GM19372 (cell line): ENCODE measurements at regions not wholly inside any gene's neighbourhood (a gene's known extent, or its start where the extent isn't known, plus 50 kb on each side); places are given as distances from the start of the nearest gene placed in this dataset.

Source experiments
- ATAC-seq: cut with Tn5 transposase; IDR thresholded peaks from one replicate; pipeline ENCODE4 v1.9.1; 2021; ENCODE audit warnings: mild to moderate bottlenecking, low read depth, moderate library complexity; ENCODE audit not compliant: unreplicated experiment

GRCh38 chr7:114021135-114021534, 102.3 kb upstream of the PPP1R3A start:
- ATAC-seq: no peak

DNA sequence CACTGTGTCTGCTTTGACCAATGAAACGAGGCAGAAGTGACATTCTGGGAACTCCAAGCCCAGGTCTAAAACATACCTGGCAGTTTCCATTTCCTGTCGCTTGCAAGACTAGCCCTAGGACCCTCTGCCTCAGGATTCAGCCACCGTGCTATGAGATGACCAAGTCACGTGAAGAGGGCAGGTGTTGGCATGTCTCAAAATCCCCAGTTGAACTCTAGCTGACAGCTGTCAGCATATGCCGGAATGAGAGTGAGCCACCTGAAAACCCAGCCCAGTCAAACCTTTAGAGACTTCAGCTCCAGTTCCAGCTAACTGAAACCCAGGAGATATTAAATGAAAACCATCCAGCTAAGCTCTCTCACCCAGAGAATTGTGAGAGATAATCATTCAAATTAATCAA, 89.9 kb upstream of the PPP1R3A start:
- no peak for ATAC-seq

DNA sequence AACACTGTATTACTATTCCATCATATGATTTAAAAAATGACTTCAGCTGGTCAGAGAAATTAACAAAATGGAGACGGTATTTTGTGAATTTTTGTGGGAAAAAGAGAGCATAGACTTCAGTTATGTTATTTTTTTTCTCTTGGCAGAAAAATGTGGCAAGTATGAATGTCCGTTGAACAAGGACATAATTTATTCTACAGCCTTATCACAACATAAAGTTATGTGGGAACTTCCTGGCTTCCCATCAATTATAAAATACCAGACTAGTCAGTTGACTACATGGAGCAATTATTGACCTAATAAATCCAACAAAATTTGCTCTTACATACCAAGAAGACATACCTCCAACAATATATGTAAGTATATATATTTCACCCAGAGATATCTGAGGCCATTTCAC, 88.6 kb upstream of the PPP1R3A start:
- no peak for ATAC-seq

DNA sequence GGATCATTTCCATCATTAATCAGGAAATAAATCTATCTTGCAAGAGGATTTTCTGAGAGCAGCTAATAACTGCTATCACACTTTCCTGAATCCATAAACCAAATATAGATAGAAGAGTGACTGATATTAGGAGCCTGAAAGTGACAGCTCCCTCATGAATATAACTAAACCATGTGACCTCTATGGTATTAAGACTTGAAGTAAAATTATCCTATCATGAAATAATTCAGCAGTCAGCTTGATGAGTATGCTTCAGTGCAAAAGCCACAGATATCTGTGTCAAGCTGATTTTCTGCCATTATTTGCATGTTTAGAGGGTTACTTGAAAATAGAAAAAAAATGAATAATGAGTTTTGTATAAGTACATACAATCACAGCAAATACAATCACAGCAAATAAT, 80.1 kb upstream of the PPP1R3A start:
- no peak for ATAC-seq

- no peak for ATAC-seq
These were observed 77.6 kb upstream of the PPP1R3A start for GRCh38 chr7:113996405-113996804.

GRCh38 chr7:113986216-113986615, 67.4 kb upstream of the PPP1R3A start:
- no peak for ATAC-seq

DNA sequence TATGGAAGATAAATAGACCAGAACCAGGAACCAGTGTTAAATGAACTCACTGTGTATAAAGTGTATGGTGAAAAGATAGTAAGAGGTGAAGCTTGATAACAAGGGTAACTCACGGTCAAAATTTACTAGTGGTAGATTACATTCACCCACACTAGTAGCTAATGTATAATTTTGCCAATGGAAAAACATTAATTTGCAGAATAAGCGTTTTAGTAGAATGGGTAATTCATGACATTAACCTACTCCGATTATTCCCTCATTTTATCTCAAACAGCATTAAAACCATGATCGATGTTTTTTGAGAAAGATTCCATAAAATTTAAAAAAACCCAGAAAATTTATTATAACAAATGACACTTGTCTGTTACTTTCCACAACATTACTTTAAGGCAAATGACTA, 57.7 kb upstream of the PPP1R3A start:
- ATAC-seq: no peak

- ATAC-seq: no peak
These were observed 49.9 kb upstream of the PPP1R3A start for GRCh38 chr7:113968713-113969112.
